Endothelial cell of umbilical vein (primary cell): ENCODE measurements at regions not wholly inside any gene's neighbourhood (a gene's known extent, or its start where the extent isn't known, plus 50 kb on each side); places are given as distances from the start of the nearest gene placed in this dataset.

Experiments used
- BruUV-seq: library from RNA; stranded (reverse); fragments of 400-500 nt; replicated peaks from 2 replicates; lab custom pipeline; 2021; lab: Mats Ljungman, UMichigan
- CTCF ChIA-PET: fragments of 300-600, 350-600 bp; sonication (Branson Sonifier 250); formaldehyde crosslinking; loops from one replicate; lab custom pipeline; 2021; ENCODE audit warnings: antibody characterized with exemption, inconsistent platforms; lab: Charles Lee
- POLR2A ChIA-PET: fragments of 300-600, 350-600 bp; sonication (Branson Sonifier 250); formaldehyde crosslinking; loops from one replicate; lab custom pipeline; 2021; ENCODE audit warnings: antibody characterized with exemption, inconsistent platforms; lab: Charles Lee
- DNase-seq: peaks from one replicate; pipeline ENCODE4 v3.0.0-alpha.2; 2011; ENCODE audit warnings: low read depth, low spot score
- FAIRE-seq: peaks from 2 replicates; lab custom pipeline; 2011; peaks lifted over from hg19 to GRCh38; lab: Jason Lieb, UNC
- H2AFZ ChIP-seq: 2 replicates; pipeline ENCODE4 v1.6.0; 2012; ENCODE audit warnings: low read depth, low read length, control low read depth, inconsistent platforms
- H3K27ac ChIP-seq: 2 replicates; pipeline ENCODE4 v1.5.1; 2011; ENCODE audit warnings: low read depth, mild to moderate bottlenecking, control low read depth, low read length, moderate library complexity; ENCODE audit not compliant: insufficient read depth
- H3K27me3 ChIP-seq, 2 experiments: 2 replicates each; pipeline versions ENCODE4 v1.6.0 to v1.6.1; 2011; ENCODE audit warnings: low read length in 2 of 2, mixed read lengths in 1 of 2; ENCODE audit not compliant: control insufficient read depth in 2 of 2, insufficient read depth in 2 of 2
- H3K36me3 ChIP-seq, 2 experiments: 2 replicates in 1 of 2; 3 replicates in 1 of 2; pipeline ENCODE4 v1.5.1; 2011; ENCODE audit warnings: low read length in 2 of 2, mild to moderate bottlenecking in 1 of 2, moderate library complexity in 1 of 2; ENCODE audit not compliant: control insufficient read depth in 2 of 2, insufficient read depth in 2 of 2; ENCODE audit errors: extremely low read depth in 1 of 2
- H3K4me1 ChIP-seq: 3 replicates; pipeline ENCODE4 v1.5.1; 2011; ENCODE audit warnings: mild to moderate bottlenecking, low read length; ENCODE audit not compliant: control insufficient read depth, insufficient read depth; ENCODE audit errors: extremely low read depth
- H3K4me2 ChIP-seq: 2 replicates; pipeline ENCODE4 v1.6.1; 2011; ENCODE audit warnings: low read length, control low read depth, mixed read lengths; ENCODE audit not compliant: insufficient read depth
- H3K4me3 ChIP-seq, 3 experiments: fragments of 200-600 bp in 1 of 3; sonication (generic), shearing (Covaris generic) in 1 of 3; replicated peaks in 1 of 3; 2 replicates each; pipeline ENCODE4 v1.5.1; 2011 to 2016; ENCODE audit warnings: control low read depth in 3 of 3, low read length in 3 of 3, mild to moderate bottlenecking in 2 of 3, inconsistent platforms in 1 of 3, low read depth in 1 of 3, moderate library complexity in 1 of 3; ENCODE audit not compliant: insufficient read depth in 1 of 3
- H3K79me2 ChIP-seq: 2 replicates; pipeline ENCODE4 v1.6.0; 2012; ENCODE audit warnings: low read length, inconsistent platforms; ENCODE audit not compliant: control insufficient read depth, insufficient read depth
- H3K9ac ChIP-seq: replicated peaks from 2 replicates; pipeline ENCODE3; 2011; ENCODE audit warnings: low read length, control low read depth; ENCODE audit not compliant: insufficient read depth; ENCODE audit errors: extremely low read depth
- H3K9me1 ChIP-seq: replicated peaks from 3 replicates; pipeline ENCODE4 v1.6.0; 2011; ENCODE audit warnings: mild to moderate bottlenecking, low read length; ENCODE audit not compliant: control insufficient read depth, insufficient read depth; ENCODE audit errors: extremely low read depth
- H3K9me3 ChIP-seq: replicated peaks from 2 replicates; pipeline ENCODE4 v1.5.1; 2012; ENCODE audit warnings: low read length, inconsistent platforms; ENCODE audit not compliant: control insufficient read depth, insufficient read depth
- H4K20me1 ChIP-seq: replicated peaks from 2 replicates; pipeline ENCODE3; 2011; ENCODE audit warnings: mild to moderate bottlenecking, low read length; ENCODE audit not compliant: control insufficient read depth, insufficient read depth; ENCODE audit errors: extremely low read depth
- CTCF ChIP-seq, 2 donors: IDR thresholded peaks; 1 replicate in 1 of 2; 2 replicates in 1 of 2; pipeline ENCODE4 v1.5.1; 2011; ENCODE audit warnings: low read length in 2 of 2, mild to moderate bottlenecking in 2 of 2, moderate library complexity in 2 of 2, control low read depth in 1 of 2, inconsistent platforms in 1 of 2, low read depth in 1 of 2; ENCODE audit not compliant: insufficient read depth in 1 of 2; ENCODE audit errors: extremely low read depth in 1 of 2
- EZH2 ChIP-seq: IDR thresholded peaks from 2 replicates; pipeline ENCODE4 v1.6.1; 2012; ENCODE audit warnings: borderline replicate concordance, low read depth, mild to moderate bottlenecking, moderate library complexity, low read length, inconsistent platforms; ENCODE audit not compliant: severe bottlenecking
- FOS ChIP-seq: IDR thresholded peaks from 2 replicates; pipeline ENCODE4 v1.6.1; 2011; ENCODE audit warnings: mild to moderate bottlenecking, low read length, moderate library complexity, borderline replicate concordance; ENCODE audit not compliant: insufficient read depth
- GATA2 ChIP-seq: IDR thresholded peaks from 2 replicates; pipeline ENCODE4 v1.7.0; 2011; ENCODE audit warnings: low read depth, mild to moderate bottlenecking, moderate library complexity, mixed read lengths, low read length; ENCODE audit not compliant: insufficient read length, insufficient read depth
- JUN ChIP-seq: IDR thresholded peaks from 2 replicates; pipeline ENCODE4 v1.6.1; 2011; ENCODE audit warnings: borderline replicate concordance, low read depth; ENCODE audit not compliant: insufficient read length, insufficient read depth
- MAX ChIP-seq: IDR thresholded peaks from 2 replicates; pipeline ENCODE4 v1.6.1; 2011; ENCODE audit not compliant: insufficient read depth, insufficient read length
- MYC ChIP-seq: IDR thresholded peaks from one replicate; pipeline ENCODE4 v1.6.1; 2011; ENCODE audit warnings: mild to moderate bottlenecking, low read depth, low read length
- POLR2A ChIP-seq: IDR thresholded peaks from 2 replicates; pipeline ENCODE4 v1.6.1; 2012; ENCODE audit warnings: low read depth, mild to moderate bottlenecking, control low read depth, low read length
- POLR2AphosphoS5 ChIP-seq: IDR thresholded peaks from 2 replicates; pipeline ENCODE4 v1.6.1; 2012; ENCODE audit warnings: low read depth, mild to moderate bottlenecking, control low read depth, low read length, moderate library complexity; ENCODE audit not compliant: insufficient read depth
- dilution Hi-C: fragments of 300-500 bp; cut with MboI; formaldehyde crosslinking; loops from one replicate; pipeline ENCODE4 v1.15.0; 2019; ENCODE audit warnings: low sequenced_read_pairs; ENCODE audit not compliant: extremely low pct_ligation_motif_present
- intact Hi-C: fragments of 100-400 bp; cut with micrococcal nuclease; formaldehyde crosslinking; loops from one replicate; pipeline ENCODE4 v1.10.0; 2022

DNA sequence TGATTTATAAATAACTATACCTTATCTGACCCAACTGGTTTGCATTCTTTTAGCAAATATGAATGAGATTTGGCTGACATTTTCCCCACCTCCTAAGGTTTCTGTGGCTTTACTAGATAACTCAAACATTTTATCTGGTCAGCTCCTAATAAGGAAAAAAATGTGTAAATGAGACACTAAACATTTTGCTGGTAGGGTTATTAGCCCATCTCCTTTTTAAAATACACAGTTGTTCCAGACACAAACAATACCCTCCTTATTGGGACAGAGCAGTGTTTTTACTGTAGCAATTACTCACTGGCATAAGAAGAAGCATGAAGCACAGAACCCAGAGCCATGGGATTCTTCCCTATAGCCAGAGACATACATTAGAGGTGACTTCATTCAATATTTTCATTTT is 53.8 kb upstream of the NUF2 start:
- FAIRE-seq (no peak), DNase-seq (no peak)
- CTCF ChIA-PET, result no interaction called here
- no peaks in the 10 kb centered on the region for H3K27me3 ChIP-seq
- H3K9me1 ChIP-seq, result no peaks in the 10 kb centered on the region
- no peak overlapping the region for H3K4me2 ChIP-seq
- no peak overlapping the region for H3K27ac ChIP-seq
- no peaks in the 10 kb centered on the region for H4K20me1 ChIP-seq
- H3K36me3 ChIP-seq, result no peaks in the 10 kb centered on the region
- no peak overlapping the region for H2AFZ ChIP-seq
- no peak overlapping the region for H3K4me3 ChIP-seq
- no peak overlapping the region for H3K9ac ChIP-seq
- POLR2A ChIA-PET, result no interaction called here
- BruUV-seq, result no TSS peak
- intact Hi-C loops (no loop called here), dilution Hi-C loops (no loop called here)
- TF ChIP-seq MYC, result no peak
- TF ChIP-seq CTCF (IDR thresholded peaks at IDR 0.05; ENCODE audit: extremely low read depth in 1 of 2, insufficient read depth in 1 of 2, low read depth in 1 of 2, low read length in 2 of 2), result no peak
- TF ChIP-seq POLR2AphosphoS5, result no peak
- TF ChIP-seq POLR2A, result no peak
- TF ChIP-seq GATA2, result no peak
- TF ChIP-seq FOS, result no peak
- no peak for TF ChIP-seq MAX
- no peak for TF ChIP-seq EZH2
- TF ChIP-seq JUN, result no peak
- no peaks in the 10 kb centered on the region for H3K4me1 ChIP-seq
- no peaks in the 10 kb centered on the region for H3K79me2 ChIP-seq
- no peaks in the 10 kb centered on the region for H3K9me3 ChIP-seq
